ENCODE measurements at regions not wholly inside any gene's neighbourhood (a gene's known extent, or its start where the extent isn't known, plus 50 kb on each side); places are given as distances from the start of the nearest gene placed in this dataset.

GRCh38 chr2:123359636-123360035 lies 665.5 kb upstream of the CNTNAP5 start:
- no peak for TF ChIP-seq FOXM1 (IDR thresholded peaks at IDR 0.05; ENCODE audit: borderline replicate concordance)
- TF ChIP-seq NFRKB (IDR thresholded peaks at IDR 0.05), result no peak
- no peak for TF ChIP-seq BHLHE40 (IDR thresholded peaks at IDR 0.05; ENCODE audit: borderline replicate concordance)
- TF ChIP-seq TARDBP (IDR thresholded peaks at IDR 0.05), result no peak
- TF ChIP-seq LEF1 (IDR thresholded peaks at IDR 0.05; ENCODE audit: borderline replicate concordance), result no peak
- no peak for TF ChIP-seq L3MBTL2 (conservative IDR thresholded peaks at IDR 0.05)
- TF ChIP-seq SP1 (IDR thresholded peaks at IDR 0.05), result no peak
- no peak for TF ChIP-seq PKNOX1 (IDR thresholded peaks at IDR 0.05)
- no peak for TF ChIP-seq HDGF (IDR thresholded peaks at IDR 0.05; ENCODE audit: borderline replicate concordance)
- no peak for DNase-seq (ENCODE audit: extremely low spot score)
- POLR2A ChIA-PET, result no interaction called here
- CTCF ChIA-PET, result no interaction called here

DNA sequence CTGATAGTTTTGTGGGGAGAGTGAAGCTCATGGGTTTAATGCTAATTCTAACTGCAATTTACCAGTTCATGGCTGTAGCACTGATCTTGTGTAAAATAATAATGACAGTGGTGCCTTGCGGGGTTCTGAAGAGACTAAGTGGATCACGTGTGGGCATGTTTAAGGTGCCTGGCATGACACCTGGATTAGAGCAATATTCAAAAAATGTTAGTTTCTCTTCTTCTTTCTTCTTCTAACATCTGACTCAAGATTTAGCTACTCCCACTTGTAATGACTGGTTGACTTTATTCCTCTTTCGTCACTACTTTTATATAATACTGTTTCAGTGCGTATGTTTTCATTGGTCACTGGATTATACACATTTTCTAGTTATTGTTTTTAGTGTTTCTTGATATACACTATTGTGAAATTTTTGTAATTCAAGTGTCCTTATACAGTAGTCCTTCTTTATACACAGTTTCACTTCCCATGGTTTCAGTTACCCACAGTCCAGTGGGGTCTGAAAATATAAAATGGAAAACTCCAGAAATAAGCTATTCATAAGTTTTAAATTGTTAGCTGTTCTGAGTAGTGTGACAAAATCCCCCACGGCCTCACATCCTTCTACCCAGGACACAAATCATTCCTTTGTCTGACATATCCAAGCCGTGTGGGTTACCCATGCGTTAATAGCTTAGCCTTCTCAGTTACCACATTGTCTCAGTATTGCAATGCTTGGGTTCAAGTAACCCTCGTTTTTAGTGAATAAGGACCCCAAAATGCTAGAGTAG lies 662.2 kb upstream of the CNTNAP5 start:
- DNase-seq (ENCODE audit: extremely low spot score), result no peak
- ChIA-PET CTCF (no interaction called here), POLR2A (no interaction called here)
- TF ChIP-seq ZNF384 (IDR thresholded peaks at IDR 0.05) (no peak), HDGF (IDR thresholded peaks at IDR 0.05; ENCODE audit: borderline replicate concordance) (no peak), ELF4 (IDR thresholded peaks at IDR 0.05) (no peak), FOXM1 (IDR thresholded peaks at IDR 0.05; ENCODE audit: borderline replicate concordance) (no peak), ARNT (IDR thresholded peaks at IDR 0.05) (no peak), FOXA1 (IDR thresholded peaks at IDR 0.05) (no peak), PKNOX1 (IDR thresholded peaks at IDR 0.05) (no peak)

- TF ChIP-seq FOXM1 (IDR thresholded peaks at IDR 0.05; ENCODE audit: borderline replicate concordance), result no peak
- no peak for TF ChIP-seq NFRKB (IDR thresholded peaks at IDR 0.05)
- no peak for TF ChIP-seq SUZ12 (IDR thresholded peaks at IDR 0.05)
- TF ChIP-seq BHLHE40 (IDR thresholded peaks at IDR 0.05; ENCODE audit: borderline replicate concordance), result no peak
- no peak for TF ChIP-seq ZNF384 (IDR thresholded peaks at IDR 0.05)
- TF ChIP-seq ELF4 (IDR thresholded peaks at IDR 0.05), result no peak
- no peak for TF ChIP-seq LEF1 (IDR thresholded peaks at IDR 0.05; ENCODE audit: borderline replicate concordance)
- no peak for TF ChIP-seq FOXA1 (IDR thresholded peaks at IDR 0.05)
- TF ChIP-seq PKNOX1 (IDR thresholded peaks at IDR 0.05), result no peak
- TF ChIP-seq FOXK2 (IDR thresholded peaks at IDR 0.05), result no peak
- no peak for TF ChIP-seq TARDBP (IDR thresholded peaks at IDR 0.05)
- no peak for TF ChIP-seq L3MBTL2 (conservative IDR thresholded peaks at IDR 0.05)
- TF ChIP-seq SP1 (IDR thresholded peaks at IDR 0.05), result no peak
- no peak for TF ChIP-seq CTBP1 (IDR thresholded peaks at IDR 0.05; ENCODE audit: borderline replicate concordance)
- TF ChIP-seq ARNT (IDR thresholded peaks at IDR 0.05), result no peak
- TF ChIP-seq HDGF (IDR thresholded peaks at IDR 0.05; ENCODE audit: borderline replicate concordance), result no peak
- no peak for DNase-seq (ENCODE audit: extremely low spot score)
- CTCF ChIA-PET, result no interaction called here
- POLR2A ChIA-PET, result no interaction called here
Observed at GRCh38 chr2:123363826-123364225, 661.3 kb upstream of the CNTNAP5 start.

- CTCF ChIA-PET, result no interaction called here
- TF ChIP-seq SUZ12 (IDR thresholded peaks at IDR 0.05) (no peak), NFRKB (IDR thresholded peaks at IDR 0.05) (no peak), FOXA1 (IDR thresholded peaks at IDR 0.05) (no peak), ELF4 (IDR thresholded peaks at IDR 0.05) (no peak), HDGF (IDR thresholded peaks at IDR 0.05; ENCODE audit: borderline replicate concordance) (no peak), SP1 (IDR thresholded peaks at IDR 0.05) (no peak), BHLHE40 (IDR thresholded peaks at IDR 0.05; ENCODE audit: borderline replicate concordance) (no peak)
- POLR2A ChIA-PET, result no interaction called here
Observed at GRCh38 chr2:123364243-123364896, 660.7 kb upstream of the CNTNAP5 start.

DNA sequence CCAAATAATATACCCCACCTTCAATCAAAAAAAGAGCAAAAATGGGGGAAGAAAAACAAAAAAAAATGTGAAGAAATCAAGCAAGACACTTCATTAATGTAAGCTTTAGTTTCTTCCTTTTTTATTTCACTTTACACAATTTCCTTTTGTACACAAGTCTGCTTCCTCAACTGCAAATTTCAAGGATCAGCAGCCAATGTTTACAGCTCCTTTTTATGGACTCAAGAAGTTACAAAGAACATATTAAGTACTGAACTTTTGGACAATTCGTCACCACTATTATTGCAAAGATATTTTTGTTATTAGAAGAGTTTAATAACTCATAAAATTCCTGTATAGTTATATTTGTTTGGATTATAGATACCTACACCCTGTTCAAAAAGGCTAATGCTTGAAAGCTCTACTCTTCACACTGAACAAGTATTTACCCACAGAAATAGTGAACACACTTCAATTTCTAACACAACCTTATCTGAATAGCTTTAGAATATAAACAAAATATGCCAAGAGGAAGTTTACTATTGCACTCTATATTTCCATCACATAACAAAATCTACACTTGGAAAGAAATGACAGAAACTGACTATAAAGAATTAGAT lies 658.7 kb upstream of the CNTNAP5 start:
- DNase-seq (ENCODE audit: extremely low spot score), result no peak
- CTCF ChIA-PET, result no interaction called here
- TF ChIP-seq CTBP1 (IDR thresholded peaks at IDR 0.05; ENCODE audit: borderline replicate concordance) (no peak), SP1 (IDR thresholded peaks at IDR 0.05) (no peak), ARNT (IDR thresholded peaks at IDR 0.05) (no peak), L3MBTL2 (conservative IDR thresholded peaks at IDR 0.05) (no peak), TARDBP (IDR thresholded peaks at IDR 0.05) (no peak), BHLHE40 (IDR thresholded peaks at IDR 0.05; ENCODE audit: borderline replicate concordance) (no peak), ZNF384 (IDR thresholded peaks at IDR 0.05) (no peak), ELF4 (IDR thresholded peaks at IDR 0.05) (no peak), LEF1 (IDR thresholded peaks at IDR 0.05; ENCODE audit: borderline replicate concordance) (no peak), FOXM1 (IDR thresholded peaks at IDR 0.05; ENCODE audit: borderline replicate concordance) (no peak), PKNOX1 (IDR thresholded peaks at IDR 0.05) (no peak), FOXK2 (IDR thresholded peaks at IDR 0.05) (no peak), NFRKB (IDR thresholded peaks at IDR 0.05) (no peak), HDGF (IDR thresholded peaks at IDR 0.05; ENCODE audit: borderline replicate concordance) (no peak)
- POLR2A ChIA-PET, result no interaction called here

More at GRCh38 chr2:123364243-123364896, 660.7 kb upstream of the CNTNAP5 start:
- no peak for DNase-seq (ENCODE audit: extremely low spot score)
